Sigmoid colon (tissue), 6 donors: ENCODE measurements at regions not wholly inside any gene's neighbourhood (a gene's known extent, or its start where the extent isn't known, plus 50 kb on each side); places are given as distances from the start of the nearest gene placed in this dataset.

Experiments used
- DNase-seq: peaks from one replicate; pipeline ENCODE4 v3.0.0-alpha.2; 2019
- H3K27ac ChIP-seq, 4 donors: fragments of 200-600 bp; sonication (generic); one replicate each; pipeline ENCODE4 v1.5.1; 2016 to 2019; ENCODE audit warnings: mild to moderate bottlenecking in 1 of 4
- H3K27me3 ChIP-seq, 3 donors: fragments of 200-600 bp; sonication (generic); one replicate each; pipeline ENCODE4 v1.5.1; 2019; ENCODE audit warnings: mild to moderate bottlenecking in 1 of 3
- H3K36me3 ChIP-seq, 4 donors: fragments of 200-600 bp; sonication (generic); one replicate each; pipeline ENCODE4 v1.5.1; 2016 to 2019
- H3K4me1 ChIP-seq, 4 donors: fragments of 200-600 bp; sonication (generic); one replicate each; pipeline ENCODE4 v1.5.1; 2017 to 2019
- H3K4me3 ChIP-seq, 4 donors: fragments of 200-600 bp; sonication (generic); one replicate each; pipeline ENCODE4 v1.5.1; 2017 to 2019; ENCODE audit warnings: mild to moderate bottlenecking in 2 of 4, moderate library complexity in 1 of 4
- H3K9me3 ChIP-seq, 4 donors: fragments of 200-600 bp in 3 of 4; sonication (generic) in 3 of 4; one replicate each; pipeline versions ENCODE4 v1.5.1 to v1.6.1; 2013 to 2019
- CTCF ChIP-seq, 4 experiments: fragments of 450-650 bp in 3 of 4; fragments of 200-600 bp in 1 of 4; IDR thresholded peaks; one replicate each; pipeline ENCODE4 v1.5.1; 2016 to 2019; ENCODE audit warnings: antibody characterized with exemption in 4 of 4, mild to moderate bottlenecking in 3 of 4, moderate library complexity in 2 of 4
- EP300 ChIP-seq, 4 donors: sonication (generic); formaldehyde crosslinking; IDR thresholded peaks; one replicate each; pipeline ENCODE4 v1.6.1; 2017; ENCODE audit warnings: antibody characterized with exemption in 4 of 4
- POLR2A ChIP-seq, 2 donors: fragments of 450-650 bp; IDR thresholded peaks; one replicate each; pipeline ENCODE4 v1.6.1; 2016; ENCODE audit warnings: antibody characterized with exemption in 2 of 2, mild to moderate bottlenecking in 2 of 2, moderate library complexity in 2 of 2
- POLR2AphosphoS5 ChIP-seq, 4 donors: sonication (generic); formaldehyde crosslinking; IDR thresholded peaks; one replicate each; pipeline ENCODE4 v1.6.1; 2017; ENCODE audit warnings: antibody characterized with exemption in 4 of 4
- WGBS, 2 donors: extraction: QIAGEN DNeasy Blood & Tissue Kit; methylation state at CpG; one replicate each; pipeline ENCODE4 v1.1.7; 2013; 5-methylcytosine and 5-hydroxymethylcytosine counted together
- intact Hi-C: fragments of 100-400 bp; cut with DNase I; formaldehyde crosslinking; loops from one replicate; pipeline ENCODE4 v1.15.1; 2023
- donor health status: healthy with polysubstance abuse.
- donor health status: healthy.

GRCh38 chr4:151469970-151470369 lies 61.0 kb downstream of the FHIP1A start:
- Histone ChIP-seq H3K27me3 (no peaks in the 10 kb centered on the region), H3K4me1 (no peaks in the 10 kb centered on the region), H3K36me3 (no peaks in the 10 kb centered on the region), H3K4me3 (no peak overlapping the region), H3K9me3 (no peaks in the 10 kb centered on the region), H3K27ac (no peak overlapping the region)
- DNase-seq = no peak
- intact Hi-C loops = no loop called here
- TF ChIP-seq POLR2A (IDR thresholded peaks at IDR 0.05) (no peak), POLR2AphosphoS5 (IDR thresholded peaks at IDR 0.05) (no peak), CTCF (IDR thresholded peaks at IDR 0.05) (no peak), EP300 (IDR thresholded peaks at IDR 0.05) (no peak)

- H3K27me3 ChIP-seq = no peaks in the 10 kb centered on the region
- H3K27ac ChIP-seq = no peak overlapping the region
- WGBS, 2 donors = 95 to 96% methylated on average over 4 of the region's 4 CpGs
- intact Hi-C loops = no loop called here
- H3K4me3 ChIP-seq = no peak overlapping the region
- H3K36me3 ChIP-seq = no peaks in the 10 kb centered on the region
- H3K9me3 ChIP-seq = no peaks in the 10 kb centered on the region
- H3K4me1 ChIP-seq = no peaks in the 10 kb centered on the region
- TF ChIP-seq POLR2A (IDR thresholded peaks at IDR 0.05) = no peak
- no peak for TF ChIP-seq EP300 (IDR thresholded peaks at IDR 0.05)
- no peak for TF ChIP-seq POLR2AphosphoS5 (IDR thresholded peaks at IDR 0.05)
- no peak for TF ChIP-seq CTCF (IDR thresholded peaks at IDR 0.05)
- DNase-seq = no peak
These were observed 62.8 kb downstream of the FHIP1A start for GRCh38 chr4:151471728-151472127.

GRCh38 chr4:151472297-151472696 lies 63.3 kb downstream of the FHIP1A start:
- TF ChIP-seq POLR2A (IDR thresholded peaks at IDR 0.05) = no peak
- TF ChIP-seq POLR2AphosphoS5 (IDR thresholded peaks at IDR 0.05) = no peak
- TF ChIP-seq EP300 (IDR thresholded peaks at IDR 0.05) = no peak
- TF ChIP-seq CTCF (IDR thresholded peaks at IDR 0.05) = no peak
- no peaks in the 10 kb centered on the region for H3K27me3 ChIP-seq
- no peaks in the 10 kb centered on the region for H3K9me3 ChIP-seq
- H3K36me3 ChIP-seq = no peaks in the 10 kb centered on the region
- intact Hi-C loops = no loop called here
- 13 to 42% methylated on average over 1 of the region's 1 CpG for WGBS, 2 donors
- no peak overlapping the region for H3K27ac ChIP-seq
- DNase-seq = no peak
- no peak overlapping the region for H3K4me3 ChIP-seq
- no peaks in the 10 kb centered on the region for H3K4me1 ChIP-seq

GRCh38 chr4:151472711-151473110 lies 63.7 kb downstream of the FHIP1A start:
- intact Hi-C loops = no loop called here
- Histone ChIP-seq H3K36me3 (no peaks in the 10 kb centered on the region), H3K27ac (no peak overlapping the region), H3K4me3 (no peak overlapping the region), H3K4me1 (no peaks in the 10 kb centered on the region), H3K27me3 (no peaks in the 10 kb centered on the region), H3K9me3 (no peaks in the 10 kb centered on the region)
- WGBS, 2 donors = 20 to 44% methylated on average over 1 of the region's 1 CpG
- no peak for TF ChIP-seq EP300 (IDR thresholded peaks at IDR 0.05)
- no peak for TF ChIP-seq POLR2AphosphoS5 (IDR thresholded peaks at IDR 0.05)
- TF ChIP-seq CTCF (IDR thresholded peaks at IDR 0.05) = no peak
- no peak for TF ChIP-seq POLR2A (IDR thresholded peaks at IDR 0.05)
- no peak for DNase-seq

GRCh38 chr4:151473521-151474097 lies 64.6 kb downstream of the FHIP1A start:
- no peak overlapping the region for H3K27ac ChIP-seq
- H3K27me3 ChIP-seq = no peaks in the 10 kb centered on the region
- intact Hi-C loops = no loop called here

More at GRCh38 chr4:151473521-151474097, 64.6 kb downstream of the FHIP1A start:
- DNase-seq = no peak
- Histone ChIP-seq H3K4me1 (no peaks in the 10 kb centered on the region), H3K9me3 (no peaks in the 10 kb centered on the region), H3K4me3 (no peak overlapping the region), H3K36me3 (no peaks in the 10 kb centered on the region)
- no peak for TF ChIP-seq POLR2AphosphoS5 (IDR thresholded peaks at IDR 0.05)
- TF ChIP-seq CTCF (IDR thresholded peaks at IDR 0.05) = no peak
- no peak for TF ChIP-seq POLR2A (IDR thresholded peaks at IDR 0.05)
- no peak for TF ChIP-seq EP300 (IDR thresholded peaks at IDR 0.05)
